HEK293T (cell line): ENCODE measurements at regions not wholly inside any gene's neighbourhood (a gene's known extent, or its start where the extent isn't known, plus 50 kb on each side); places are given as distances from the start of the nearest gene placed in this dataset.

Experiments
- CTCF ChIA-PET: fragments of 350-600 bp; formaldehyde crosslinking; extraction: SDS; loops from one replicate; lab custom pipeline; 2021; ENCODE audit warnings: antibody characterized with exemption, inconsistent platforms; lab: Yijun Ruan, JAX
- POLR2A ChIA-PET: fragments of 350-600 bp; formaldehyde crosslinking; extraction: SDS; loops from one replicate; lab custom pipeline; 2020; ENCODE audit warnings: antibody characterized with exemption, inconsistent platforms; lab: Yijun Ruan, JAX
- DNase-seq: peaks from one replicate; pipeline ENCODE4 v3.0.0; 2012; ENCODE audit warnings: mixed read lengths; ENCODE audit errors: extremely low spot score
- ARNT ChIP-seq: fragments of 450-650 bp; IDR thresholded peaks from 2 replicates; pipeline ENCODE4 v1.6.1; 2017; ENCODE audit warnings: mild to moderate bottlenecking
- BHLHE40 ChIP-seq: fragments of 450-650 bp; IDR thresholded peaks from 2 replicates; pipeline ENCODE4 v1.6.1; 2016; ENCODE audit warnings: mild to moderate bottlenecking, moderate library complexity, borderline replicate concordance
- CTBP1 ChIP-seq: fragments of 450-650 bp; IDR thresholded peaks from 2 replicates; pipeline ENCODE4 v1.6.1; 2016; ENCODE audit warnings: borderline replicate concordance
- ELF4 ChIP-seq: fragments of 450-650 bp; IDR thresholded peaks from 2 replicates; pipeline ENCODE4 v1.6.1; 2017; ENCODE audit warnings: antibody characterized with exemption
- FOXA1 ChIP-seq: fragments of 450-650 bp; IDR thresholded peaks from 2 replicates; pipeline ENCODE4 v1.6.1; 2016; ENCODE audit warnings: mild to moderate bottlenecking
- FOXK2 ChIP-seq: fragments of 450-650 bp; IDR thresholded peaks from 2 replicates; pipeline ENCODE4 v1.6.1; 2016; ENCODE audit warnings: mild to moderate bottlenecking
- FOXM1 ChIP-seq: fragments of 450-650 bp; IDR thresholded peaks from 2 replicates; pipeline ENCODE4 v1.6.1; 2017; ENCODE audit warnings: mild to moderate bottlenecking, borderline replicate concordance
- HDGF ChIP-seq: fragments of 450-650 bp; IDR thresholded peaks from 2 replicates; pipeline ENCODE4 v1.6.1; 2017; ENCODE audit warnings: antibody characterized with exemption, borderline replicate concordance
- L3MBTL2 ChIP-seq: fragments of 450-650 bp; conservative IDR thresholded peaks from 2 replicates; pipeline ENCODE4 v1.6.1; 2016; ENCODE audit warnings: mild to moderate bottlenecking
- LEF1 ChIP-seq: fragments of 450-650 bp; IDR thresholded peaks from 2 replicates; pipeline ENCODE4 v1.6.1; 2017; ENCODE audit warnings: mild to moderate bottlenecking, borderline replicate concordance
- NFRKB ChIP-seq: fragments of 450-650 bp; IDR thresholded peaks from 2 replicates; pipeline ENCODE4 v1.6.1; 2016; ENCODE audit warnings: mild to moderate bottlenecking, moderate library complexity
- PKNOX1 ChIP-seq: fragments of 450-650 bp; IDR thresholded peaks from 2 replicates; pipeline ENCODE4 v1.6.1; 2016
- SP1 ChIP-seq: fragments of 450-650 bp; IDR thresholded peaks from 2 replicates; pipeline ENCODE4 v1.6.1; 2017
- SUZ12 ChIP-seq: fragments of 450-650 bp; IDR thresholded peaks from 2 replicates; pipeline ENCODE4 v1.6.1; 2016; ENCODE audit warnings: mild to moderate bottlenecking
- TARDBP ChIP-seq: fragments of 450-650 bp; IDR thresholded peaks from 2 replicates; pipeline ENCODE4 v1.6.1; 2016
- ZNF384 ChIP-seq: fragments of 450-650 bp; IDR thresholded peaks from 2 replicates; pipeline ENCODE4 v1.6.1; 2016

- TF ChIP-seq FOXA1 (no peak), ELF4 (no peak), LEF1 (no peak), CTBP1 (no peak), ARNT (no peak), HDGF (no peak), FOXM1 (no peak)
- CTCF ChIA-PET = no interaction called here
- POLR2A ChIA-PET = no interaction called here
- DNase-seq = no peak
Measured at GRCh38 chr1:96072021-96072420, 649.6 kb upstream of the PTBP2 start.

GRCh38 chr1:96073100-96073499, 648.5 kb upstream of the PTBP2 start:
- DNase-seq = no peak
- POLR2A ChIA-PET = no interaction called here
- CTCF ChIA-PET = no interaction called here
- TF ChIP-seq SUZ12 (no peak), BHLHE40 (no peak), TARDBP (no peak), FOXA1 (no peak), ARNT (no peak), L3MBTL2 (no peak), SP1 (no peak), LEF1 (no peak), ZNF384 (no peak), PKNOX1 (no peak), FOXK2 (no peak), ELF4 (no peak), NFRKB (no peak), CTBP1 (no peak), FOXM1 (no peak)

- ChIA-PET CTCF (no interaction called here), POLR2A (no interaction called here)
- DNase-seq = no peak
- TF ChIP-seq TARDBP (no peak), SUZ12 (no peak), CTBP1 (no peak), FOXM1 (no peak), ZNF384 (no peak), BHLHE40 (no peak), LEF1 (no peak), ARNT (no peak), HDGF (no peak), ELF4 (no peak), L3MBTL2 (no peak), SP1 (no peak), NFRKB (no peak), FOXA1 (no peak), PKNOX1 (no peak), FOXK2 (no peak)
Measured at GRCh38 chr1:96074422-96074821, 647.2 kb upstream of the PTBP2 start.

- TF ChIP-seq ARNT (no peak), PKNOX1 (no peak), ELF4 (no peak)
- ChIA-PET POLR2A (no interaction called here), CTCF (no interaction called here)
- DNase-seq = no peak
Measured at GRCh38 chr1:96074876-96075577, 646.6 kb upstream of the PTBP2 start.

GRCh38 chr1:96075704-96076455, 645.7 kb upstream of the PTBP2 start:
- no peak for TF ChIP-seq FOXK2
- TF ChIP-seq CTBP1 = no peak
- TF ChIP-seq FOXA1 = no peak
- no peak for TF ChIP-seq FOXM1
- no peak for TF ChIP-seq PKNOX1
- no peak for TF ChIP-seq LEF1
- TF ChIP-seq SUZ12 = no peak
- ChIA-PET POLR2A (no interaction called here), CTCF (no interaction called here)
- DNase-seq = no peak
